ENCODE measurements at regions not wholly inside any gene's neighbourhood (a gene's known extent, or its start where the extent isn't known, plus 50 kb on each side); places are given as distances from the start of the nearest gene placed in this dataset.

- 96 to 100% methylated on average over 1 to 2 of the region's 2 CpGs for WGBS, 2 experiments (ENCODE audit: insufficient coverage in 1 of 2, insufficient read length in 1 of 2)
- no peaks in the 10 kb centered on the region for H3K9me3 Mint-ChIP-seq
- no peak overlapping the region for H3K9ac ChIP-seq (ENCODE audit: extremely low read depth, low read length, poor library complexity, severe bottlenecking)
These were observed 656.9 kb downstream of the MTRR start for GRCh38 chr5:8525819-8526218.

GRCh38 chr5:8528106-8528505 lies 659.2 kb downstream of the MTRR start:
- Histone ChIP-seq H3K36me3 (ENCODE audit: control insufficient read depth, insufficient read depth, low read length) (no peaks in the 10 kb centered on the region), H3K9ac (ENCODE audit: extremely low read depth, low read length, poor library complexity, severe bottlenecking) (no peak overlapping the region), H3K27ac (ENCODE audit: low read depth, low read length) (no peak overlapping the region), H3K4me1 (ENCODE audit: control insufficient read depth, insufficient read depth, low read length) (no peaks in the 10 kb centered on the region), H3K27me3 (ENCODE audit: control insufficient read depth, insufficient read depth, low read length, poor library complexity, severe bottlenecking) (no peaks in the 10 kb centered on the region), H3K9me3 (ENCODE audit: control insufficient read depth, low read length) (no peaks in the 10 kb centered on the region), H3K4me3 (ENCODE audit: low read length) (no peak overlapping the region)
- Mint-ChIP-seq H3K4me1 (no peaks in the 10 kb centered on the region), H3K27ac (no peak overlapping the region), H3K4me3 (no peak overlapping the region), H3K9me3 (no peaks in the 10 kb centered on the region), H3K27me3 (ENCODE audit: insufficient read depth) (no peaks in the 10 kb centered on the region), H3K36me3 (ENCODE audit: low read depth) (no peaks in the 10 kb centered on the region)
- 81 to 100% methylated on average over 4 of the region's 4 CpGs for WGBS, 2 experiments (ENCODE audit: insufficient coverage in 1 of 2, insufficient read length in 1 of 2)
- DNase-seq = no peak
- TF ChIP-seq CTCF (conservative IDR thresholded peaks at IDR 0.05) = no peak

More at GRCh38 chr5:8525819-8526218, 656.9 kb downstream of the MTRR start:
- H3K36me3 ChIP-seq (ENCODE audit: control insufficient read depth, insufficient read depth, low read length) = no peaks in the 10 kb centered on the region
- no peak overlapping the region for H3K27ac ChIP-seq (ENCODE audit: low read depth, low read length)
- Mint-ChIP-seq H3K27me3 (ENCODE audit: insufficient read depth) (no peaks in the 10 kb centered on the region), H3K4me3 (no peak overlapping the region), H3K36me3 (ENCODE audit: low read depth) (no peaks in the 10 kb centered on the region), H3K4me1 (peaks cover 4% of the 10 kb centered on the region), H3K27ac (no peak overlapping the region)
- H3K9me3 ChIP-seq (ENCODE audit: control insufficient read depth, low read length) = no peaks in the 10 kb centered on the region
- no peaks in the 10 kb centered on the region for H3K27me3 ChIP-seq (ENCODE audit: control insufficient read depth, insufficient read depth, low read length, poor library complexity, severe bottlenecking)
- no peak overlapping the region for H3K4me3 ChIP-seq (ENCODE audit: low read length)
- DNase-seq = no peak
- no peaks in the 10 kb centered on the region for H3K4me1 ChIP-seq (ENCODE audit: control insufficient read depth, insufficient read depth, low read length)
- no peak for TF ChIP-seq CTCF (conservative IDR thresholded peaks at IDR 0.05)

GRCh38 chr5:8538821-8539220 lies 669.9 kb downstream of the MTRR start:
- 50 to 79% methylated on average over 2 to 4 of the region's 4 CpGs for WGBS, 2 experiments (ENCODE audit: insufficient coverage in 1 of 2, insufficient read length in 1 of 2)
- no peaks in the 10 kb centered on the region for H3K9me3 Mint-ChIP-seq
- Histone ChIP-seq H3K9me3 (ENCODE audit: control insufficient read depth, low read length) (no peaks in the 10 kb centered on the region), H3K27me3 (ENCODE audit: control insufficient read depth, insufficient read depth, low read length, poor library complexity, severe bottlenecking) (no peaks in the 10 kb centered on the region), H3K9ac (ENCODE audit: extremely low read depth, low read length, poor library complexity, severe bottlenecking) (no peak overlapping the region), H3K4me1 (ENCODE audit: control insufficient read depth, insufficient read depth, low read length) (no peaks in the 10 kb centered on the region), H3K4me3 (ENCODE audit: low read length) (no peak overlapping the region), H3K27ac (ENCODE audit: low read depth, low read length) (no peak overlapping the region), H3K36me3 (ENCODE audit: control insufficient read depth, insufficient read depth, low read length) (no peaks in the 10 kb centered on the region)
- H3K4me1 Mint-ChIP-seq = no peaks in the 10 kb centered on the region
- TF ChIP-seq CTCF (conservative IDR thresholded peaks at IDR 0.05) = no peak
- H3K27ac Mint-ChIP-seq = no peak overlapping the region
- peaks cover 2% of the 10 kb centered on the region for H3K27me3 Mint-ChIP-seq (ENCODE audit: insufficient read depth)
- no peaks in the 10 kb centered on the region for H3K36me3 Mint-ChIP-seq (ENCODE audit: low read depth)
- no peak for DNase-seq
- H3K4me3 Mint-ChIP-seq = no peak overlapping the region

All from endodermal cell (in vitro differentiated cells).